HAP-1 (cell line): ENCODE measurements at regions not wholly inside any gene's neighbourhood (a gene's known extent, or its start where the extent isn't known, plus 50 kb on each side); places are given as distances from the start of the nearest gene placed in this dataset.
A peak's percentile ranks its signal among the peaks of the same experiment; 100 is the strongest.

Source experiments
- DNase-seq, 2 experiments: peaks; one replicate each; pipeline ENCODE4 v3.0.0-alpha.2; 2016 to 2020; ENCODE audit warnings: low spot score in 2 of 2
- H3K27me3 ChIP-seq: fragments of 250-450 bp; sonication (Bioruptor Pico); 2 replicates; pipeline ENCODE4 v1.5.1; 2020; ENCODE audit warnings: low read depth, mild to moderate bottlenecking, moderate library complexity
- H3K36me3 ChIP-seq: fragments of 250-450 bp; sonication (Bioruptor Pico); replicated peaks from 2 replicates; pipeline ENCODE4 v1.5.1; 2020; ENCODE audit warnings: mild to moderate bottlenecking
- H3K4me1 ChIP-seq: fragments of 250-450 bp; sonication (Bioruptor Pico); 2 replicates; pipeline ENCODE4 v1.5.1; 2020; ENCODE audit warnings: mild to moderate bottlenecking
- H3K4me3 ChIP-seq: fragments of 250-450 bp; sonication (Bioruptor Pico); 2 replicates; pipeline ENCODE4 v1.5.1; 2020; ENCODE audit warnings: mild to moderate bottlenecking, moderate library complexity
- H3K9me3 ChIP-seq: fragments of 250-450 bp; sonication (Bioruptor Pico); 2 replicates; pipeline ENCODE4 v1.5.1; 2020; ENCODE audit warnings: mild to moderate bottlenecking, moderate library complexity
- in situ Hi-C: fragments of 300-500 bp; cut with MboI; formaldehyde crosslinking; loops from 3 replicates; pipeline ENCODE4 v1.14.3; 2020; ENCODE audit warnings: low sequenced_read_pairs, inconsistent platforms, mixed read lengths

GRCh38 chr9:23526806-23527205, 299.2 kb downstream of the ELAVL2 start:
- in situ Hi-C loops: no loop called here
- no peak for DNase-seq
- H3K4me3 ChIP-seq: no peak overlapping the region

GRCh38 chr9:23532282-23532681, 293.8 kb downstream of the ELAVL2 start:
- no peaks in the 10 kb centered on the region for H3K36me3 ChIP-seq
- no peaks in the 10 kb centered on the region for H3K9me3 ChIP-seq
- no peak overlapping the region for H3K4me3 ChIP-seq
- H3K4me1 ChIP-seq: peaks cover 2% of the 10 kb centered on the region; the same call in 1 of the 2 replicates
- no peak for DNase-seq
- no peaks in the 10 kb centered on the region for H3K27me3 ChIP-seq
- in situ Hi-C loops: no loop called here

More at GRCh38 chr9:23526806-23527205, 299.2 kb downstream of the ELAVL2 start:
- Histone ChIP-seq H3K9me3 (no peaks in the 10 kb centered on the region), H3K36me3 (no peaks in the 10 kb centered on the region), H3K27me3 (no peaks in the 10 kb centered on the region), H3K4me1 (no peaks in the 10 kb centered on the region)

GRCh38 chr9:23537192-23538066, 288.6 kb downstream of the ELAVL2 start:
- Histone ChIP-seq H3K4me1 (peaks cover 2% of the 10 kb centered on the region; the same call in 1 of the 2 replicates), H3K4me3 (no peak overlapping the region), H3K27me3 (no peaks in the 10 kb centered on the region), H3K9me3 (no peaks in the 10 kb centered on the region), H3K36me3 (no peaks in the 10 kb centered on the region)
- DNase-seq: peak in 1 of 2 experiments; percentile 7
- in situ Hi-C loops: no loop called here

GRCh38 chr9:23538067-23538402, 288.0 kb downstream of the ELAVL2 start:
- DNase-seq: no peak
- H3K4me3 ChIP-seq: no peak overlapping the region
- no peaks in the 10 kb centered on the region for H3K36me3 ChIP-seq
- in situ Hi-C loops: no loop called here
- no peaks in the 10 kb centered on the region for H3K27me3 ChIP-seq
- no peaks in the 10 kb centered on the region for H3K9me3 ChIP-seq
- peaks cover 2% of the 10 kb centered on the region; the same call in 1 of the 2 replicates for H3K4me1 ChIP-seq

- H3K36me3 ChIP-seq: no peaks in the 10 kb centered on the region
- DNase-seq: no peak
- no peaks in the 10 kb centered on the region for H3K9me3 ChIP-seq
- in situ Hi-C loops: no loop called here
- H3K4me3 ChIP-seq: no peak overlapping the region
- H3K27me3 ChIP-seq: no peaks in the 10 kb centered on the region
- peaks cover 2% of the 10 kb centered on the region; the same call in 1 of the 2 replicates for H3K4me1 ChIP-seq
Measured at GRCh38 chr9:23538461-23539003, 287.5 kb downstream of the ELAVL2 start.

- Histone ChIP-seq H3K4me3 (no peak overlapping the region), H3K36me3 (no peaks in the 10 kb centered on the region), H3K27me3 (no peaks in the 10 kb centered on the region), H3K4me1 (peaks cover 2% of the 10 kb centered on the region; the same call in 1 of the 2 replicates), H3K9me3 (no peaks in the 10 kb centered on the region)
- no peak for DNase-seq
- in situ Hi-C loops: no loop called here
Measured at GRCh38 chr9:23539311-23539710, 286.7 kb downstream of the ELAVL2 start.

GRCh38 chr9:23541976-23542375, 284.1 kb downstream of the ELAVL2 start:
- H3K36me3 ChIP-seq: no peaks in the 10 kb centered on the region
- H3K4me3 ChIP-seq: no peak overlapping the region
- no peaks in the 10 kb centered on the region for H3K27me3 ChIP-seq
- no peaks in the 10 kb centered on the region for H3K9me3 ChIP-seq
- in situ Hi-C loops: no loop called here
- H3K4me1 ChIP-seq: no peaks in the 10 kb centered on the region
- DNase-seq: no peak

GRCh38 chr9:23542438-23542837, 283.6 kb downstream of the ELAVL2 start:
- Histone ChIP-seq H3K9me3 (no peaks in the 10 kb centered on the region), H3K36me3 (no peaks in the 10 kb centered on the region), H3K27me3 (no peaks in the 10 kb centered on the region; the same call in 1 of the 2 replicates), H3K4me3 (no peak overlapping the region), H3K4me1 (no peaks in the 10 kb centered on the region)
- in situ Hi-C loops: no loop called here
- no peak for DNase-seq

- Histone ChIP-seq H3K4me3 (no peak overlapping the region), H3K27me3 (no peaks in the 10 kb centered on the region; the same call in 1 of the 2 replicates), H3K36me3 (no peaks in the 10 kb centered on the region), H3K4me1 (no peaks in the 10 kb centered on the region), H3K9me3 (no peaks in the 10 kb centered on the region)
- in situ Hi-C loops: no loop called here
- DNase-seq: no peak
Measured at GRCh38 chr9:23542927-23543326, 283.1 kb downstream of the ELAVL2 start.

GRCh38 chr9:23543419-23543818, 282.6 kb downstream of the ELAVL2 start:
- Histone ChIP-seq H3K9me3 (no peaks in the 10 kb centered on the region), H3K4me3 (no peak overlapping the region), H3K4me1 (no peaks in the 10 kb centered on the region), H3K27me3 (no peaks in the 10 kb centered on the region; the same call in 1 of the 2 replicates), H3K36me3 (no peaks in the 10 kb centered on the region)
- DNase-seq: no peak
- in situ Hi-C loops: no loop called here

GRCh38 chr9:23545728-23546127, 280.3 kb downstream of the ELAVL2 start:
- H3K4me1 ChIP-seq: no peaks in the 10 kb centered on the region
- H3K9me3 ChIP-seq: no peaks in the 10 kb centered on the region
- H3K36me3 ChIP-seq: no peaks in the 10 kb centered on the region
- H3K4me3 ChIP-seq: no peak overlapping the region
- in situ Hi-C loops: no loop called here
- no peak for DNase-seq
- no peaks in the 10 kb centered on the region; the same call in 1 of the 2 replicates for H3K27me3 ChIP-seq

GRCh38 chr9:23551311-23551721, 274.7 kb downstream of the ELAVL2 start:
- no peaks in the 10 kb centered on the region for H3K36me3 ChIP-seq
- in situ Hi-C loops: no loop called here
- H3K4me1 ChIP-seq: no peaks in the 10 kb centered on the region
- no peaks in the 10 kb centered on the region; the same call in 1 of the 2 replicates for H3K27me3 ChIP-seq
- DNase-seq: no peak
- no peaks in the 10 kb centered on the region for H3K9me3 ChIP-seq
- H3K4me3 ChIP-seq: no peak overlapping the region

- in situ Hi-C loops: no loop called here
- Histone ChIP-seq H3K27me3 (no peaks in the 10 kb centered on the region; the same call in 1 of the 2 replicates), H3K4me1 (no peaks in the 10 kb centered on the region), H3K36me3 (no peaks in the 10 kb centered on the region), H3K9me3 (no peaks in the 10 kb centered on the region), H3K4me3 (no peak overlapping the region)
- DNase-seq: no peak
Measured at GRCh38 chr9:23551929-23552707, 273.9 kb downstream of the ELAVL2 start.
